GM19395 (cell line): ENCODE measurements at regions not wholly inside any gene's neighbourhood (a gene's known extent, or its start where the extent isn't known, plus 50 kb on each side); places are given as distances from the start of the nearest gene placed in this dataset.

Source experiments
- ATAC-seq: cut with Tn5 transposase; IDR thresholded peaks from one replicate; pipeline ENCODE4 v1.9.1; 2021; ENCODE audit warnings: mild to moderate bottlenecking, moderate library complexity; ENCODE audit not compliant: unreplicated experiment

DNA sequence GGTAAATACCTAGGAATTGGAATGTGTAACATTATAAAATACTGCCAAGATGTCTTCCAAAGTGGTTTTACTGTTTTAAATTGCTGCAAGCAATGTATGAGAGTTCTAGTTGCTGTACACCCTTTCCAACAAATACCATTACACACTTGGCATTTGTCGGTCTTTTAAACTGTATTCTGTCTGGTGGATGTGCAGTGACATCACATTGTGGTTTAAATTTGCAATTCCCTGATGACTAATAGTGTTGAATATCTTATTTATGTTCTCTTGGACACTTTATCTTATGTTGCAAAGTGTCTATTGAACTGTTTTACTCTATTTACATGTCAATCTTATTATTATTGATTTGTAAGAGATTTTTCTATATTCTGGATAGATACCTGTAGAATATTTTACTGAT, 561.2 kb upstream of the B3GALT2 start:
- ATAC-seq: no peak

GRCh38 chr1:193741228-193741627, 554.8 kb upstream of the B3GALT2 start:
- no peak for ATAC-seq

DNA sequence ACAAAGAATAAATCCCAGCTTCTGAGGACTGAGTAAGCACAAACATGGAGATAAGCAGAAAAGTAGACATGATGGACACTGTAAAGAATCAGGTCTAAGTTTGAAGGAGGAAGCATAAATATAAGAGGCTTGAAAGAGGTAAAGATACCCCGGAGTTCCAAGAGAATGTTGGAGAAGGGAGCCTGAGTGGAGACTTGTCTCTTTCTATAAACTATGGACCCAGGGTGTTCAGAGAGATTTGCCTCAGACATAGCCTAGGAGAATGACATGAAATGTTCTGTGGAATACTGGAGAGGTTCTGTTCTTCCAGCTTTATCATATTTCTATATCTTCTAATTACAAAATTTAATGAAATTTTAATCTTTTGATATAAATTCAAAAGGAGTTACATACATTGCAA, 554.3 kb upstream of the B3GALT2 start:
- ATAC-seq: no peak

DNA sequence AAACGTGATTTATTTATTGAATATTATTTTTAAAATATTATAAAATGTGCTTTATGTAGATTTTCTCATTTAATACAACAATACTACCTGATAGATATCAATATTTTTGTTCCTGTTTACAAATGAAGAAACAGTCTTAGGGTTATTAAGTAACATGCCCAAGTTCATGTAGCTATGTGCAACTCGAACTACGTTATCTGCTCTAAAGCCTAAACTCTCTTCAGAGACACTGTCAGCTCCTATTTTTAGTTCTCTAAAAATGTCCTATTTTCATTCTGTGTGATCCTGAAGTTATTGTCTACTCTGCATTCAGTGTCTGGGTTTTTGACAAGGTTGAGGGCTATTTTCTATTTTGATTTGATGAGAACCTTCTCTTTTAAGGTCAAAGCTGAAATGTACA, 550.1 kb upstream of the B3GALT2 start:
- ATAC-seq: no peak

GRCh38 chr1:193733674-193734073, 547.3 kb upstream of the B3GALT2 start:
- no peak for ATAC-seq

DNA sequence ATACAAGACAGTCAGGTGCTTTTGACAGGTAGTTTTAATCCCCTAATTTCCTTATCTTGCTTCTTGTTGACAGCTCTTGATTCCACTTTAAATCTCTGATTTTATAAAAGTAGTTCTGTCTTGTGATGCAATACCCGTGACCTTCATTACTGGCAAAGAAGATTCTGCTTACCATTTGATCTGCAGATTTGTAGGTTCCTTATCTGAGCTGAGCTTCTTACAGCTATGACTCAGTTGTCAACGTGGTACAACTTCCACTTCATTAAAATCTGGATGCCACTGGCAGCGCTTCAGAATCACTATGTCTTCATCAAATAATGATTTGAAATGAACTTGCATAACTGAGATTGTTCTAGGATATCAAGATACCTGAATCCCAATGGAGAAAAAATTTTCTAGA, 543.6 kb upstream of the B3GALT2 start:
- ATAC-seq: no peak

DNA sequence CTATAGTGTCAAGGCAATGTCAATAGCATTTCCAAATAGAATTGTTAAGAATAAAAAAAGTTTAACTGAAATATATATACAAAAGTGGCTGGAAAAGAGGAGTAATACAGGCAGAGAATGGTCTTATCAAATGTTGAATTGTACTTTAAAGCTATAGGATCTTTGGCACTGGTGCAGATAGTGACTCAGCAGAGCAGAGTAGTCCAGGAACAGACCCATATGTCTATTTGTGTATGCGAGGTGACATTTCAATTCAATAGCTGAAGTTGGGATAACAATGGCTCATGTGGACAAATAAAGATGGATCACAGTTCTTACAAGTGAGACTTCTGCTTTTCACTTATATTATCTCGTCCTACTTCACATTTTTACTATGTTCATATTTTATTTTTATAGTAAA, 543.0 kb upstream of the B3GALT2 start:
- ATAC-seq: no peak

- no peak for ATAC-seq
Observed at GRCh38 chr1:193727850-193728249, 541.4 kb upstream of the B3GALT2 start.

- no peak for ATAC-seq
Observed at GRCh38 chr1:193726722-193727121, 540.3 kb upstream of the B3GALT2 start.

DNA sequence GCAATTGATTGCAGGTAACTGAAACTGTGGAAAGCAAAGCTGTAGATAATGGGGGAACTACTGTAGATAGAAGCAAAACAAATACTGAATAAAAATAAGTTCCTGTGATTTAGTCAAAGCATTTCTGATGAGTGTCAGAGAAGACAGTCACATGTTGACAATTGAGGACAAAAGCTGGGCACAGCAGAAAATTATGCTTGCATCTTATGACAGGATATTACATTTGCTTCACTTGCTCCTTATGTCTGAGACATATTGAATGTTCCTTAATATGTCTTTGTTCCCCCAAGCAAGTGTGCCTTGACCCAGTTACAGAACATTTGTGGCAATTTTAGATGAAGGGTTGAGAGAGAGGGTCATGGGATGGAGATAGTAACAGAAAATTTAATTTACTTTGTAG, 526.0 kb upstream of the B3GALT2 start:
- no peak for ATAC-seq

DNA sequence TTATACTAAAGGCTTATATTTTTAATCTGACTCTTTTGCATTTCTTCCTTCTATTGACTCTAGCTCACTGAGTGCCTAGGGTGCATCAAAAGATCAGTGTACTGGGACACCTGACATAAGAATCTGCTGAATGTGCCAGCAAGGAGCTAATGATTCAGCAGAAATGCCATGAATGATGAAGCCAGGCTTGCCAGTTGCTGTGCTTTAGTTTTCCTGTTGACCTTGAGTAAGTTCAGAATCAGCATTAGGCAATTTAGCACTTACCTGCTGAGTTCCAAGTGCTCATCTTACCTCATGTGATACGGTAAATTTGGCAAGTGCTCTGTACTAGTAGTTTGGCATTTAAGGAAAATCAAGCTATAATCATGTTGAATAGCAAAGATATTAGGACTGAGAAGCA, 523.2 kb upstream of the B3GALT2 start:
- ATAC-seq: no peak

DNA sequence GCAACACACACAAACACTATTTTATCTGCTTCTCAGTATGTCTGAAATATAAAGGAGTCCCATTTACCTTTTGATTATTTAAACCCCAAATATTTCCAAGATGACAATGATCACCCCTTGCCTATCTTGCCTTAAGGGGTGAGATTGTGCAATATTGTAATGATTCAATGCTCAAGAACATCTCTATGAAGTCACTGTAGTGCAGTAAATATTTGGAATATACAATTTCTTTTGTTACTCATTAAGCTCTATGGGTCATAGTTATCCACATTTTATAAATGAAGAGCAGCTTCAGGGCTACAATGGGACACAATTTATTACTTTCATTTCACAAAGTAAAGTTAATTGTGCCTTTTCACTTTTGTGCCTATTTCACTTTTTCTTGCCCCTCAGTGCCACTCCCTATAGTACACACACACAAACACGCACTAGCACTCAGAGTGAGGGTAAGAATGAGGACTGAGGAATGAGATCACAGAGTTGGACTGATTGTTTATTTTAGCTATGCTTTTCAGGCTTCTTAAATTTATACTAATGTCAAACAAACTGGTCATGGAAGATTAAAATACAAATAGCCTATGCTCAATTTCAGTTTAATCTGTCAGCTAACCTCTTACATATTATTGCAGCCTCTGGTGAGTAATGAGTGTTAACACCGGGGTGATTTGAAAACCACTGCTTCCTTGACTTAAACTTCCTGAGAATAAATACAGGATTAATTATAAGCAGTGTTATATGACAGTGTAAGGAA, 521.0 kb upstream of the B3GALT2 start:
- no peak for ATAC-seq

- ATAC-seq: no peak
Observed at GRCh38 chr1:193706766-193707165, 520.4 kb upstream of the B3GALT2 start.

- no peak for ATAC-seq
Observed at GRCh38 chr1:193705554-193705981, 519.2 kb upstream of the B3GALT2 start.

- ATAC-seq: no peak
Observed at GRCh38 chr1:193703655-193704054, 517.2 kb upstream of the B3GALT2 start.

GRCh38 chr1:193703121-193703520, 516.7 kb upstream of the B3GALT2 start:
- no peak for ATAC-seq

DNA sequence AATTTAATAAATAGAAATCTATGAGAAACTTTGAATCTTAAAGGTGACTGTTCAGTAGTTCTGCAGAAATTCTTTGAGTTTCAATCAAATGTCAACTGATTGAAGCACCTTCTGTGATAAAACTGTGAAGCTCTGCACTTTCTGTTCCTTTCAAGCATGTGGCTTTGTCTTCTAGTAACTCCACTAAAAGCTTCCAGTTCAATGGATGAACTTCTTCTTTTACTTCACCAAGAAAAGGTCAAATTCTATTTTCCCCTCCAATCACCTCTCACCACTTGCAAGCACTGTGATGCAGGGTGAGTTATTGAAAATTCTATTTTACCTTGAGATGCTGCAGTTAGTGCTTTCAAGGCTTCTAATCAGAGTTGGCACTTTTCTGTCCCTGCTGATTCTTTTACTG, 515.3 kb upstream of the B3GALT2 start:
- ATAC-seq: no peak

DNA sequence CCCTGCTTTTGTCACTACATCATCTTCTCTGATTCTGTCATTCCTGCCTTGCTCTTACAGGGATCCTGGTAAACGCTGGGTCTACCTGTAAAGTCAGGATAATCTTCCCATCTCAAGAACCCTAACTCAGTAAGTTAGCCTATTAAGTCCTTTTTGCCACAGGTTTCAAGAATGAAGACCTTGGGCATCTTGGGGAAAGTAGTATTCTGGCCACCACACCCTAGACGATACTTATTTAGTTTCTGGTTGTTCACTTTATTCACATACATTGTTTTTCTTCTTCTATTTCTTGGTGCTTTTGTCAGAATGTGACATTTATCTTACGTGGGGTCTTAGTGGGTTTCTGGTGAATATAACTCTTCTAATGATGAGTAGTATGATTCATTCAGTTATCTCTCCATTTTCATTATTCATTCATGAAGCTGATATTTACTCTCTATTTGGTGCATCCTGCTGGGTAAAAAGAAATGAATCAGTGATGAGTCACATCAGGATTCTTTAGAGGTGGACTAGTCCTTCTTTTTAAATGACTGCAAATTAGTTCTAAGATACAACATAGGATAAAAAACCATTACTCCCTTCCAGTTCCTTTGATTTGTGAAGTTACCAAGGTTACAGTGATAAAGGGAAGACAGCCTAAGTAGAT, 514.4 kb upstream of the B3GALT2 start:
- no peak for ATAC-seq

- ATAC-seq: no peak
Observed at GRCh38 chr1:193699261-193699660, 512.8 kb upstream of the B3GALT2 start.

DNA sequence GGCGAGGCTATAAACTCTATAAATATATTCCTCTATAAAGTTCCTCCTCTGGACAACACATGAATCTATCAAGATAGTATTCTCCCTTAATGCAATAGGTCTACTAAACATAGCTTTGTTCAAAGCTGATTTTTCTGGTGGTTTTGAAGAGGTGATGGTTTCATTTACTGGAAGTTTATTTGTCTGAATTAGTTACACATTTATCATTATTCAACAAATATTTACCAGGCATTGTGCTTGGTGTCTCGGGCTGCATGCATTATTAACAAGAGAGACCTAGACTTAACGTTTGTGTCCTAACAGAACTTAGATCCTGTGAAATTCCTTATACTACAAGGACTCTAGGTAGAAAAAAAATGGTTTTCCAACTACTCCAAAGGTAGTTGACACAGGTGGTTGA, 511.4 kb upstream of the B3GALT2 start:
- no peak for ATAC-seq

DNA sequence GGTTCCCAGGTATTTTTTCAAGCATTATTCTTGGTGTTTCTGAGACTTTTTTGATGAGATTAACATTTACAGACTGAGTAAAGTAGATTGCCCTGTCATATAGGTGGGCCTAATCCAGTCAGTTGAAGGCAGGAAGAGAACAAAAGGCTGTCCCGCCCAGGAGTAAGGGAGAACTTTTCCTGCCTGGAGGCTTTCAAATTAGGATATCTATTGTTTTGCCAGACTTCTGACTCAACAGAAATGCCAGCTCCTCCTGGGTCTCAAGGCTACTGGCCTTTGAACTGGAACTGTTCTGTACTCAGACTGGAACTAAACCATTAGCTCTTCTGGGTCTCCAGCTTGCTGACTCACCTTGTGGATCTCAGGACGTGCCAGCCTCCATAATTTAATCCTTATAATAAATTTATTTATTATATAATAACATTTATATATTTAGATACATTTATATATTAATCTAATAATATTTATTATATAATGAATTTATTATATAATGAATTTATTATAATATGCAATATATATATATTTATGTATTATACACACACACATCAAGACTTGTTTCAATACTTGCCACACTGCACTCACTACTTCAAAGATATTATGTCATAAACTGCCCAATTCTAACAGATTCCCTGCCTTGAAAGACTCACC, 510.8 kb upstream of the B3GALT2 start:
- no peak for ATAC-seq

GRCh38 chr1:193694741-193695140, 508.3 kb upstream of the B3GALT2 start:
- ATAC-seq: no peak
